ENCODE measurements at regions not wholly inside any gene's neighbourhood (a gene's known extent, or its start where the extent isn't known, plus 50 kb on each side); places are given as distances from the start of the nearest gene placed in this dataset.

DNA sequence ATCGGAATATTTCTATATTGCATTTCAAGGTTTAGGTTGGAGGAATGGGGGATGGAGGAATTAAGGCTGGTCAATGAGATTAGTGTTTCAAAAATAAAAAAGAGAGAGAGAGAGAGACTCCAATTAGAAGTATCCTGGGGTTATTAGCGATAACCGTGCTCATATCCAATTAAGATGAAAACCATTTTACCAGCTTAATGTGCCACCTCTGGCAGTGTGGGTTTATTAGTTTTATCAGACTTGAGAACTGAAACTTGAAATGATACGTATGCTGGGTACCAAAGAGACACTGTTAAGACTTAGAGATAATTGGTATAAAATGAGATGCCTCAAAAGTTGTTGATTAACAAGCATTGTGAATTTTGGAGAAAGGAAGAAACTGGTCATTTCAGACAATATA lies 251.5 kb upstream of the NR2F2 start:
- TF ChIP-seq, protein P1, sequence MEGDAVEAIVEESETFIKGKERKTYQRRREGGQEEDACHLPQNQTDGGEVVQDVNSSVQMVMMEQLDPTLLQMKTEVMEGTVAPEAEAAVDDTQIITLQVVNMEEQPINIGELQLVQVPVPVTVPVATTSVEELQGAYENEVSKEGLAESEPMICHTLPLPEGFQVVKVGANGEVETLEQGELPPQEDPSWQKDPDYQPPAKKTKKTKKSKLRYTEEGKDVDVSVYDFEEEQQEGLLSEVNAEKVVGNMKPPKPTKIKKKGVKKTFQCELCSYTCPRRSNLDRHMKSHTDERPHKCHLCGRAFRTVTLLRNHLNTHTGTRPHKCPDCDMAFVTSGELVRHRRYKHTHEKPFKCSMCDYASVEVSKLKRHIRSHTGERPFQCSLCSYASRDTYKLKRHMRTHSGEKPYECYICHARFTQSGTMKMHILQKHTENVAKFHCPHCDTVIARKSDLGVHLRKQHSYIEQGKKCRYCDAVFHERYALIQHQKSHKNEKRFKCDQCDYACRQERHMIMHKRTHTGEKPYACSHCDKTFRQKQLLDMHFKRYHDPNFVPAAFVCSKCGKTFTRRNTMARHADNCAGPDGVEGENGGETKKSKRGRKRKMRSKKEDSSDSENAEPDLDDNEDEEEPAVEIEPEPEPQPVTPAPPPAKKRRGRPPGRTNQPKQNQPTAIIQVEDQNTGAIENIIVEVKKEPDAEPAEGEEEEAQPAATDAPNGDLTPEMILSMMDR (IDR thresholded peaks at IDR 0.05) = no peak
- no peak for TF ChIP-seq POLR2A (IDR thresholded peaks at IDR 0.05)
